Cerebellar nuclear complex (tissue), 1 donor: ENCODE measurements at regions not wholly inside any gene's neighbourhood (a gene's known extent, or its start where the extent isn't known, plus 50 kb on each side); places are given as distances from the start of the nearest gene placed in this dataset.
"Not testable (repeated sequence)": the region's sequence is repeated elsewhere in the genome, so short reads cannot be mapped to it uniquely, and the experiment has no call there.

ENCODE experiments used
- DNase-seq, 2 experiments: peaks; one replicate each; lab custom pipeline; 2025; lab: John Stamatoyannopoulos, UW

DNA sequence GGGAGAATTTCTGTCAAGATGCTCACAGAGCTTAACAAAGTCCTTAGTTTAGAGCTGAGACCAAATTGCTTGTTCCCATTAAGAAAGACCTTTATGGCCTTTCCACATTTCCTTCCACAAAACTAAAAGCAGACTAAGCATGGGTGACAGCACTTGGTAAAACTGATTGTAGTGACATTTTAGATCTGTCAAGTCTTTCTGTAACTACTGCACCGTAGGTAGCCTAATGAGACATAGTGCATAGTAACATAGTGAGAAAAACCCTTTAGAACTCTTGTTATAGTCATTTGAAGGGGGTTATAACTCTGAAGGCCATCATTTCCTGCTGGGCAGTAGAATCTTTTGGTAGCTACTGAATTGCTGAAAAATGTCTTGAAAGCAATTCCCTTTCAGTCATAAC is 990.9 kb upstream of the CNTN5 start:
- no peak for DNase-seq

DNA sequence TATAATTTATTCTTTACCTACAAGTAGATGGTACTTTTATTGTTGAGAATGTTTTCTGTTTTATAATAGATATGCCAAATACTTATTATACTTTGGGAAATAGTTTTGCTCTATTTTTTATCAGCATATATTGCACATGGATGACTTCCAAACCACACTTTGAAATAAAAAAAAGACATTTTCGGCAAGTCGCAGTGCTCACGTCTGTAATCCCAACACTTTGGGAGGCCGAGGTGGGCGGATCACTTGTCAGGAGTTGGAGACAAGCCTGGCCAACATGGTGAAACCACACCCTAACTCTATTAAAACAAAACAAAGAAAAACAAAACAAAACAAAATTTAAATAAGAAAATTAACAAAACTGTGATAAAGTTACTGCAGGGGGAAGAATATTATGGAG is 983.9 kb upstream of the CNTN5 start:
- DNase-seq = no peak

DNA sequence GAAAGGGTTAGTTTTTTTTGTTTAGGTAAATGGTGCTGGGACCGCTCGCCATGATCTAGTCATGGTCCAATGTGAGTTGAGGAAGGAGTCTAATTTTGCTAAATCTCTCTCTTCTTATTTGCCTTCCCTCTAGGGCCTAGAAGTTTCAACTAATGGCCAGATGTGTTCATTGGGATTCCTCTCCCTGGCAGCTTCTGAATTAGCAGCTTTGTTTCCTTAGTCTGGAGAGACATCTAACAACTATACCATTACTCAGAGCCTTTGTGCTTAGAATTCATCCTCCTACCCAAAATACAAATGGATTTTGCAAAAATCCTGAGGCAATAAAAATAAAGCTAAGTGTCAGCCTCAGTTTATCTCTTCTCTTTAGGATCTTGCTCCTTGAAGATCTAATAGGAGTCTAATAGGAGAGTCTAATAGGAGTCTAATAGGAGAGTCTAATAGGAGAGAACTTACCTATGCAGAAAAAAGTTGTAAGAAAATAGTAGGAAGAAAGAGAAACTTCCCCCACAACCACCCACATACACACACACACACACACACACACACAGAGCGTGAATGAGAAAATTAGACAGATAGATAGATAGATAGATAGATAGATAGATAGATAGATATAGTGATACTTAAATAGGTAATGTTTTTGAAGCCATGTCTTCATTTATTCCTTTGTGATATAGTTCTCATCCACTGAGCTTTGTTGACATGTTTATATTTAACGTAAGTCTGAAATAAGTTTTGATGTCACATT is 980.5 kb upstream of the CNTN5 start:
- no peak for DNase-seq

DNA sequence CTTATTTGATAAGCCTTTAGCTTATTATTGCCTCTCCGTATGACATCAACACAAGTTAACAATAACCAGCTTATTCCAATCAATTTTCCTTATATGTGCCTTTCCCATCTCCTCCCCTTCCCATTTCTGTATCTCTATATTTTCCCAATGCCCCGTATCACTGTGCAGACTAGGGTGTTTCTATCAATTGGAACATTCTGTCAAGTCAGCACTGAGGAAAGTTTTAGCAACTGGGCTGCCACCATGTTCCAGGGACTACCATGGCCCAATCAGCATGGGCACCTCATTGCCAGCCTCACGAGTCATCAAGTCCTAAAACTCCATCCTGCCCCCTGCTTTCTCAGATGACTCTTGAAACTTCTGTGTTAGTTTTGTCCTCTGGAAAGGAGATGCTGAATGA is 973.1 kb upstream of the CNTN5 start:
- DNase-seq = no peak

DNA sequence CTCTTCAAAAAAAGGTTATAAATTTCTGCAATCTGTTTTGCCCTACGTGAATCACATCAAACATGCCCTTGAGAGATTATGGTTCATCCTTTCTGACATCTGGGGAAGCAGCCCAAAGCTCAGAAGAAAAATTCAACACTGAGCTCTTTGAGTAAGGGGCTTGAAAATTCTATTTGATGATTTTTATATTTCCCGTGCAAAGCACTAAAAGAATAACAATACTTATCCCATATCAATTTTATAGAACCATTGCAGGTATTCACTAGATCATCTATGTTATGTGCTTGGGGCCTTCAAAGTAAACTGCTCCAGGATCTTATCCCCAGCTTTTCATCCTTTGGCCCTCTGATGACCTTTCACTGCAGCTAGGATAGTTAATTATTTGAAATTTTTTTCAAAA is 966.9 kb upstream of the CNTN5 start:
- no peak for DNase-seq

DNA sequence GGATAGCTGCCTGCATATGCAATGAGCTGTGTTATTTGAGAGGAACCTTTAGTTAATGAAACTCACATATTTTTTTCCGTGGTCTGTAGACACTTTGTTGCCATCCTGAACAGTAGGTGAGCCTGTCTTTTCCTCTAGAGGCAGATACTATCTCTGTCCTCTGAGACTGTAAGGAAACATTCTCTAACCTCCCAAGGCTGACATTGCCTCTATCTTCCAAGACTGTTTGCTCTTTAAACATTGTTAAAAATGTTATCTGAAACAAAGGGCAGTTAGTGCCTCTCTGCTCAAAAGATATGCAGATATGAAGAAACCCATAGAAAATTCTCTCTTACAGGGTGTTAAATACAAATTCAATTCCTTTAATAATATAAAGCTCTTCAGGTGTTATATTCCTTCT is 963.8 kb upstream of the CNTN5 start:
- DNase-seq = no peak

DNA sequence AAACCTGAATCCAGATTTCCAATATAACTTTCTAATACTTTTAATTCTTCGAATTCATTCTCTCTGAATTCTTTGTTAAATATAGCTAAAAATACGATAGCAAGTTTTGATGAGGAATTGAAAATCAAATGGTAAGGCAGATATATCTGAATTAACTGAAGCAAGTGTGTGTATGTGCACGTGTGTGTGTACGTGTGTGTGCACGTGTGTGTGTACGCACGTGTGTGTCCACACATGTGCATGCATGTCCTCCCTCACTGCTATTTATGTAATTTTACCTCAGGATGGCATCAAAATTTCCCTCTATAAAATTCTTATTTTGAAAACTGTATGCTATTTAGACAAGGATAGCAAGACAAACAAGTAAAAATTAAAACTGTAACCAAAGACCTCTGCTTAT is 961.3 kb upstream of the CNTN5 start:
- no peak for DNase-seq

DNA sequence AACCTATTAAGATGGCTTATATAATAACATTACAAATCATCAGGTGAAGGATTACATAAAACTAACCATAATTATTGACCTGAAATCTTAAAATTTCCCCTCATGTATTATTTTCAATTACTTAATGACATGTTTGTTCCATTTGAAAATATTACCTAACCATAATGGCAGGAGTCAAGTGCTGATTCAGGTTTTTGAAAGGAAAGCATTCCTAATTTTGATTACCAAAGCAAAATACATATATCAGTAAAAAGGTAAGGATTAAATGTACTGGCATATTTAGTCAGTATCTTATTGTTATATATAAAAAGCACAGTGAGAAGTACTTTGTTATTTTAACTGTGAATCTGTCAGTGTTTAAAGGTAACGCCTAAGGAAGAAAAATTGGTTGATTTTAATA is 960.0 kb upstream of the CNTN5 start:
- no peak for DNase-seq

DNA sequence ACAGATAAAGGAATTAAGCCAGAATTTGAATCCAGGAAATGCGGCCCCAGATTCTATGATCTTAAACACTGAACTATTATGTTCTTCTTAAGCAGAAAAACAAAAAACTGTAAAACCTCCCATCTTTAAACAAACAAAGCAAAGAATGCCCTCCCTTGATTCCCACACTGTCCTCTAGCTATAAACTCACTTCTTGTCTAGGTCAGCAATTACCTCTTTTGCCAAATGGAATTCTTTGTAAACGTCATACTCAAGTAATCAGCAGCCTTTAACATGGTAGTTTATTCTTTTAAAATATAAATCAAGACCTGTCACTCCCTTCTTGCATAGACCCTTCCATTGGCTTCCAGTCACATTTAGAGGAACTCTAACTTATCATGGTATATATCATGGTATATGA is 958.9 kb upstream of the CNTN5 start:
- no peak for DNase-seq

DNA sequence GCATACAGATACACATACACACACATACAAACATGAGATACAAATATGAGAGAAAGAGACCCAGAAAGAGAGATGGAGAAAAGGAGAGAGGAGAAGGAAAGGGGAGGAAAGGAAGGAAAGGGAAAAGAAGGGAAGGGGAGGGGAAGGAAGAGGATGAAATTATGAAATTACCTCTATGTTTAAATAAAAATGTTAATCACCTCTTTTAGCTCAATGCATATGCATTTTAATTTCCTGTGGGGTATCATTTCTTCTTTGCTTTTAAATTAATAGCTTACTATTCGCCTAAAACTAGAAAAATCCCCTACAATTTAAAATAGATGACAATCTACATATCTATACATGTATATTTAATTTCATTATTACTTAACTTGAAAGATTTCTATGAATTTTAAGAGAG is 958.0 kb upstream of the CNTN5 start:
- DNase-seq = no peak

DNA sequence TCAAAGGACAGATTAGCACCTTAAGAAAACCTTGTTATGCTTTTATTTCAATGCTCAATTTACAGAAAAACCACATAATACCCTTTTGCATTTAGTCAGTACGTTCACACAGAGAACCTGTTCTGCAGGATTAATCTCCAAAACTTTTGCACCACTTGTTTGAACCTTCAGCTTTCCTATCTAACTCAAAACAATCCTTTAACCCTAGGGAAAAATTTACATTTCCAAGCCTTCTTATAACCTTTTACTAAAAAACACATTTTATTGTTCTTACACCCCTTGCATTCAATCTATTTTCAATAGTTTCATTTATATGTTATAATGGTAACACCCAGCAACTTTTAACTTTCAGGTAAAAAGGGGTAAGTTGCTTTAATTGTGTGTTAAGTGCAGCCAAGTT is 952.5 kb upstream of the CNTN5 start:
- no peak for DNase-seq

DNA sequence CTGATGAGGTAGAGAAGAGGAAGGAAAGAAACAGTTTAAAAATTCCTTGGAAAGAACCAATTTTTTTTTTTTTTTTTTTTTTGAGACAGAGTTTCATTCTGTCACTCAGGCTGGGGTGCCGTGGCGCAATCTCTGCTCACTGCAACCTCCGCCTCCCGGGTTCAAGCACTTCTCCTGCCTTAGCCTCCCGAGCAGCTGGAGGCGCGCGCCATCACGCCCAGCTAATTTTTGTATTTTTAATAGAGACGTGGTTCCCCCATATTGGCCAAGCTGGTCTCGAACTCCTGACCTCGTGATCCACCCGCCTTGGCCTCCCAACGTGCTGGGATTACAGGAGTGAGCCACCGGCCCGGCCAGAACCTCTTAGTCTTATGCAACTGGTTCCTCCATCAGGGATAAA is 951.6 kb upstream of the CNTN5 start:
- not testable (repeated sequence) for DNase-seq

DNA sequence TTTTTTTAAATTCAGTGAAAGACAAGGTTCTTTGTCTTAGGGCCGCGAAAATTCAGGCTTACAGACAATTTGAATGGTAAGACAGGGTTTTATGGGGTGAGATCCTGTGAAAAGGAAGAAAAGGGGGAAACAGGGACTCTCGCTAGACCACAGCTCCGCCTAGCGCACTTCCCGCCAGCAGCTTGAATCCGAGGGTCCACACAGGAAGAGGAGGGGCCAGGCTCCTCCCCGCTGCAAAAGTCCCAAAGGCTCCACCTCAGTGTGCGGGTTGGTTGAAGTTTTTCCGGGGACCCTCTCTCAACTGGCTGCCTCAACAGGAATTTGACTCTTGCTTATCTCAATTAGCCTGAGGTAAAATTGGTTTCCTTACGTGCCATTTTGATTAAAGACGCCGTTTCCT is 950.9 kb upstream of the CNTN5 start:
- DNase-seq = no peak

DNA sequence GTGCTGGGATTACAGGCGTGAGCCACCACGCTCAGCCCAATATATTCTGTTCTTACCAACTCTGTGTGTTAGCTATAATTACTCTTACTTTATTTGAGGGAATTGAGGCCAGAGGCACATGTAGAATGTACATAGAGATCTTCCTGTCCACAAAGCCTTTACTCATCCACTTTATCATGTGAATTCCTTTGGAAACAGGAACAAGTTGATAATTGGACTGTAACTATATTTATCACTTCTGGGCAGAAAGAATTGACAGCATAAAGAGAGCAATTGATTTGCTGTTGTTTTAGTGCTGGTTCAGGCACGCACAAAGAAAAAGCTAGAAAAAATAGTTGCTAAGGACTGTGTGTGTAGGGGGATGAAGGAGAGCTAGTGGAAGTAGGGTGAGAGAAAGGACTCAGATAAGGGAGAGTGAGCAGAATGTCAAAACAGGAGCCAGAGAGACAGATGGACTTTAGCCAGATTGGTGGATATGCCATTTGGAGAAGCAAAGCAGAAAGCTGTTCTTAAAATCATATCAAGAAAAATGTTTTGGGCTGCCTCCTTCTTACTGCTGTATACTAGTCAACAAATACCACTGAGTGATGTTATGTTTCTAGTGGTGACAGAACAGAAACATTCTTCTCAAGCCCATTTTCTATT is 929.8 kb upstream of the CNTN5 start:
- DNase-seq = no peak

DNA sequence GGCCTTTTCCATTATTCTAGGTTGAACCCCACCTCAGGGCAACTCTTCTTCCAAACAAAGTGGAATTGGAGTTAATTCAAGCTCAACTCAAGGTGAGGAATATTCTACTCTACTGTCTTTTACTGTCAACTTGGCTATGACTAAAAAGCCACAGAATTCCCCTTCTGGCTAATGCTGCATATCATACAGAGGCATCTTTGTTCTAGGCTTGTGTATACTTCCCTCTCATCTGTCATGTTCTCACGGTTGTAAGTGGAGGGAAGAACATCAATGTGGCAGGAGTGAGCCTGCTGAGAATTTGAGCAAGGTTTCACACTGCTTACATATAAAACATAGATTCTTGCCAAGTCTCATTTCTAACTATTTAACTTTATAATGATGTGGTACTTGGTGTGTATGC is 921.4 kb upstream of the CNTN5 start:
- no peak for DNase-seq

DNA sequence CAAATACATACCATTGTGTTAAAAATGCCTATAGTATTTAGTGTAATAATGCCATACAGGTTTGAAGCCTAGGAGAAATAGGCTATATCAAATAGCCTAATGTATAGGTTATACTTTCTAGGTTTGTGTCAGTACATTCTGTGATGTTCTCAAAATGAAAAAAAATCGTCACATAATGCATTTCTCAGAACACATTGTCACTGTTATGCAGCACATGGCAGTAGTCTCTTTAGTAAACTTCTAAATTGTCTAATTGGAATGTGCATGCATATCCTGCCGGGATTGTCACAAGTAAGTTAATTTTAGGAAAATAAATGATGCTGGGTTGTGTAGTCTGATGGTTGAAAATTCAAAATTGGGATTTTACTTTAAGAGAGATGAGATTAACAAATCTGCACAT is 920.1 kb upstream of the CNTN5 start:
- no peak for DNase-seq

DNA sequence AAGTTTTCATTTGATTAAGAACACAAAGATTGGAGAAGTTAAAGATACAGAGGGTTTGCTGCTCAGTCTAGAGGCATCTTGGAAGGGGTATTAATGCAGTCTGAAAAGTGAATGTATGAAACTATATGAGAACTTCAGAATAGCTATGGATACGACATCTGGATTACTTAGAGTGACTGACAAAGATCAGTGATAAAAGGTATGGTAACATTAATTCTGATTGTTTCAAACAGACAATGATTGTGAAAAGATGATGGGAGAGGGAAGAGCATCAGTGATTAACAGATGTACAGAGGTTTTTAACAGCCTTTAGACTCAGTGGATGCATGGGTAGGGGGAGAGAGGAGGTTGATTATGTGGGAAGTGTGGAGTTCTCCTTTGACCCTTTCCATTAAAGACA is 919.4 kb upstream of the CNTN5 start:
- no peak for DNase-seq

DNA sequence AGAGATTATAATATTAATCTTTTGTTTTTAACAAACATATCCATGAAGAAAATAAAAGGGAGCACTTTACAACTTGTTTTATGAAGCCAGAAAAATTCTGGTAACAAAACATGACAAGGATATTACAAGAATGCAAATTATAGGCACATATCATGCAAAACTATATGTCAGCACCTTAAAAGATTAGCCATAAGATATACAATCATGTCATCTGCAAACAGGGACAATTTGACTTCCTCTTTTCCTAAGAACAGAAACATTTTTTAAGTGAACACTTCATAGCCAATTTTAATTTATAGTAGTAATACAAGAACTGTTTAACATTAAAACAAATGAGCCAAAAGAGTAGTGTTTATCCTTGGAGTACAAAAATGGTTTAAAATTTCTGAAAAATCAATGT is 916.5 kb upstream of the CNTN5 start:
- no peak for DNase-seq

DNA sequence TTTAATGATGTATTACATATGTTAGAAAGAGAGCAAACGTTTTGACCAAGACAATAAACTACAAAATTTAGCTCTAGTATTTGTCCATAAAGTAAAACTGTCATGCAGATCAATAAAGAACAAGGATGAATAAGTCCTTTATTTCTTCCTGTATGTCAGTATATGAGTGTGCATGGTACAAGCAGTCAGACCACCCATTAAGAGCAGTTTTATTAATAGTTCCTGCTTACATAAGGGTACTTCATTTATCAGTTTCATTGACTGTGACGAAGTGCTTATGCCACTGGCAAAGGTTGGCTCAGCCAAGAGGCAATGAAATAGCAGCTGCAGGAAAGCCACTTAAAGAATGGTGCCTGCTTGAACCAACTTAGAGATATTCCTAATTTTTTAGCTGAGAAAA is 913.0 kb upstream of the CNTN5 start:
- DNase-seq = no peak

DNA sequence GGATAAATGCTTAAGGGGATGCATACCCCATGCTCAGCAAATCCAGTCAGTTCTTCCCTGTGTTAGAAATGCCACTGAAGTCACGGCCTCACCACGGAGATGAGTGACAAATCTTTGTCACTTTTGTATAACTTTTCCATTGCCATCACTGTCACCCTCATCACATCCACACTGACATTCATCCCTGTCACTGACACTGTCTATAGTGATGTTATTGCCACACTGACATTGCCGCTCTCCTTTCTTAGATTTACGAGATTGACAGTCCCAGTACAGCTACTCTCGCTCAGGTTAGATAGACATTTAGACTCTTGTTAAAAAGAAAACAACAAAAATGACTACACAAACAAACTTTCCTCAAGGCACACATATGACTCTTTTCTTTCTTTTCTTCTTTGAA is 910.7 kb upstream of the CNTN5 start:
- no peak for DNase-seq

DNA sequence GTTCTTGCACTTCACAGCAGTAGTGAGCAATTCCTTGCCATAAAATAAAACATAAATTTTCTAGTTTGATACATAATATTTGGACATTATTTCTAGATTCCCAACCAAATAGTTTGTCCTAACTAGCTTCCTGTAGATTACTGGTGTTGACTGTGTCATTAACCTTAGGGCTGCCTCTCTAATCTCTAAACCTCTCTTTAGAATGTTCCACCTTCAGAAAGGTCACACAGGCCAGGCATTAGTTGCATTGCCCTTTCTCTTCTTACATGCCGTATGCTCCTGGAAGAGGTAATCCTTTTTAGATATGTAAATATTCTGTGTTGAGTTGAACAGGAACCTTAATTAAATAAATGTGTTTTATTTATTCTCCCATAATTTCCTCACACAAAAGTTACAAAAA is 904.9 kb upstream of the CNTN5 start:
- DNase-seq = no peak

DNA sequence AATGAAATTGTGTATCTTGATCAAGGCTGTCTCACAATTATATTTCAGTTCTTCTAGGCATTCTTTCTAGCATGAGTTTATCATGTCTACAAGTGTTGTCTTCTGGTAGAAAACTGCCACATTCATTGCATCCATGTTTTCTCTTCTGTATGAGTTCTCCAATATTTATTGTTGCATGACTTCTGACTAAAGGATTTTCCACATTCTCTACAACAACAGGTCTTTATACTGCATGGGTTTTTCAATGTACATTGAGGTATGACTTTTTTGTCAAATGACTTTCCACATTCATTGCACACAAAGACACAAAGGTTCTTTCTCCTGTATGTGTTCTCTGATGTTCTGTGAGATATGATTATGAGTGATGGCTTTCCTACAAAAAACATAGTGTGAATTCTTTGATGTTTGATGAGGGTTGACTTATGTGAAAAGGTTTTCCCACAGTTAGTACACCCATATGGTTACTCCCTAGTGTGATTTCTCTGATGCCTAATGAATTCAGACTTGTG is 890.6 kb upstream of the CNTN5 start:
- no peak for DNase-seq

DNA sequence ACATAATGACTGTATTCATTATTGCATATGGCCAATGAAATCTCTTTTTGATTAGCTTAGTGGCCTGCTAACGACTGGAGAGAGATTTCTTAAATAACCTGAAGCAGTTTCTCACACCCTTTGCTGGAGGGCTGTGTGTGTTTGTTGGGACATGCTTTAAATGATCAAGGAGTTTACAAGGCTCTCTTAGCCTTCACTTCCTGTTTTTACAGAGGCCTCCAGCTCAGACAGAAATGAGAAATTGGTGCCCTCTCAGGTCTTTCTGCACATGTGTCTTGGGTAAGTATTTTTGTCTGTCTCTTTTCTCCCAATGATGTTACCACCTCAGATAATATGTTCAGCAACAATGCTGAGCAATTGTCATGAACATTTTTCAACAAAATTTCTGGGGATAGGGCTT is 884.4 kb upstream of the CNTN5 start:
- no peak for DNase-seq

DNA sequence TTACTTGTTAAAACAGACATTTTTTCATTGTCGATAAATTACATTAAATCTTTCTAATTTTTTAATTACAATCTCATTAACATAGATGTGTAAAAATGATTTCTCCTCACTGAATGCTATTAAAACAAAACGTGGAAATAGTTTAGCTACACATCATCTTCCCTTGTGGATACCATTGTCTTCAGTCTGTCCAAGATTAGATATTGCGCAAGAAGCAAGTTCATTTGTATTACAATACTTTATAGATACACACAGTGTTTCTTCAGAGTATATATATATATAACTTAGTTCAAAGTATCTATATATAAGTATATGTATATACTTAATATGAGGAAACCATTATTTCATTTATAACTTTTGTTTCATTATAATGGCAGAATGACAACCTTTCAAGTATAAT is 883.3 kb upstream of the CNTN5 start:
- no peak for DNase-seq
